Heart right ventricle (tissue), 16 donors: ENCODE measurements at regions not wholly inside any gene's neighbourhood (a gene's known extent, or its start where the extent isn't known, plus 50 kb on each side); places are given as distances from the start of the nearest gene placed in this dataset.

ENCODE experiments used
- ATAC-seq, 8 donors: fragments of 200-7000 bp; cut with Tn5 transposase; one replicate each; pipeline ENCODE4 v1.9.1; 2020; ENCODE audit warnings: mild to moderate bottlenecking in 8 of 8, moderate library complexity in 8 of 8, moderate number of reproducible peaks in 1 of 8
- DNase-seq, 2 donors: peaks; one replicate each; pipeline ENCODE4 v3.0.0-alpha.2; 2020
- H3K27ac ChIP-seq, 10 donors: fragments of 200-600 bp; sonication (generic) in 2 of 10; one replicate each; pipeline versions ENCODE4 v1.5.0 to v1.8.0; 2020 to 2022; ENCODE audit warnings: mild to moderate bottlenecking in 3 of 10
- H3K27me3 ChIP-seq, 7 donors: fragments of 200-600 bp; one replicate each; pipeline ENCODE4 v1.8.0; 2021 to 2022; ENCODE audit warnings: mild to moderate bottlenecking in 2 of 7
- H3K36me3 ChIP-seq, 9 donors: fragments of 200-600 bp; sonication (generic) in 1 of 9; one replicate each; pipeline versions ENCODE4 v1.5.0 to v1.8.0; 2020 to 2022; ENCODE audit warnings: mild to moderate bottlenecking in 2 of 9
- H3K4me1 ChIP-seq, 9 donors: fragments of 200-600 bp; sonication (generic) in 1 of 9; one replicate each; pipeline versions ENCODE4 v1.5.0 to v1.8.0; 2020 to 2022; ENCODE audit warnings: mild to moderate bottlenecking in 4 of 9
- H3K4me3 ChIP-seq, 10 donors: fragments of 200-600 bp; sonication (generic) in 2 of 10; one replicate each; pipeline versions ENCODE4 v1.5.0 to v1.8.0; 2020 to 2022; ENCODE audit warnings: mild to moderate bottlenecking in 7 of 10, moderate library complexity in 2 of 10
- H3K9me3 ChIP-seq, 11 donors: fragments of 200-600 bp in 10 of 11; sonication (generic) in 2 of 11; one replicate each; pipeline versions ENCODE4 v1.5.0 to v1.8.0; 2013 to 2022; ENCODE audit warnings: mild to moderate bottlenecking in 2 of 11, control low read depth in 1 of 11, moderate library complexity in 1 of 11
- WGBS, 2 donors: extraction: QIAGEN DNeasy Blood & Tissue Kit; methylation state at CpG; one replicate each; pipeline ENCODE4 v1.1.7; 2013; ENCODE audit warnings: inconsistent platforms in 1 of 2; 5-methylcytosine and 5-hydroxymethylcytosine counted together
- intact Hi-C, 10 donors: fragments of 100-400 bp; cut with DNase I; formaldehyde crosslinking; loops; one replicate each; pipeline versions ENCODE4 v1.11.1 to v1.14.2; 2022
- TF ChIP-seq, protein P1 (sequence below), 9 donors: fragments of 200-600 bp; sonication (generic) in 2 of 9; IDR thresholded peaks; one replicate each; pipeline versions ENCODE4 v1.5.0 to v1.8.0; 2021 to 2022; ENCODE audit warnings: antibody characterized with exemption in 9 of 9, mild to moderate bottlenecking in 5 of 9, moderate library complexity in 1 of 9
- donor health status: Arrhythmogenic right ventricular cardiomyopathy.
- donor health status: ischemic (EF 13 %, LVEDD 7.1; RV severe dilation, severe dysfunction).
- donor health status: healthy with polysubstance abuse.
- donor health status: DM: no; HTN: yes; CAD: no.
- donor health status: DM: no; HTN: no; CAD: no.
- donor health status: ischemic (EF 25% LVEDD 6.9; RV normal size, moderate dysfunction).
- donor health status: ischemic (EF 25% LVEDD 5.7; RV mildly dilated, moderate dysfunction).
- donor health status: healthy.
- donor health status: DM: yes; HTN: yes; CAD: no.
- donor health status: Ischemic cardiomyopathy.
- donor health status: ischemic (EF 35%, LVEDD 5.7; RV mildly dilated, moderate dysfunction).
- donor health status: nonischemic (EF 11% LVEDD 7.7; RV severe dilation, severe dysfunction).
- donor health status: DM: yes; HTN: yes; CAD: no.
- donor health status: PGD.
- donor health status: ischemic (EF 29% LVEDD 5.4; RV normal size, mild dysfunction).
- donor health status: nonischemic (EF 23%, LVEDD 6.1; RV moderate dilation, normal function).

DNA sequence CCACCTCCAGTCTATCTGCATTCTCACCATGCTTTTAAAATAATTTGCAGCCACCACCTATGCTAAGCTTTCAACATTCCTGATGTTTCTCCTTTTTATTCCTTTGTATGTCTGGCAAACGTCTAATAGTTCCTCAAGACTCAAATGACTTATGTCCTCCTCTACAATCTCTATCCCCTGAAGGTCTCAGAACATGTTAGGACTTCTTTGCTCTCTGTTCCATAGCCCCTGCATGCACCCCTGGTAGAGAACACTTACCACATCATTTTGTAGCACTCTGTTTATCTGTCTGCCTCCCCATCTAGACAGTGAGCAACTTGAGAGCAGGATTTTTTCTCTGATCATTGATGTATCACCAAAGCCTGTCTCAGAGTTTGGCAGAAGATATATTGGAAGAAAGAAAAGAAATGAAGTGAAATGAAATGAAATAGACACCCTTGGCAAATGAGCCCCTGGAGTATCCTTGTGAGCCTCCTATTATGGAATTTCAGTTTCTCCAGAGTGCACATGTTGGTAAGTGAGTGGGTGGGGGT lies 1231.2 kb upstream of the FLRT2 start:
- no peak for DNase-seq
- TF ChIP-seq, protein P1, sequence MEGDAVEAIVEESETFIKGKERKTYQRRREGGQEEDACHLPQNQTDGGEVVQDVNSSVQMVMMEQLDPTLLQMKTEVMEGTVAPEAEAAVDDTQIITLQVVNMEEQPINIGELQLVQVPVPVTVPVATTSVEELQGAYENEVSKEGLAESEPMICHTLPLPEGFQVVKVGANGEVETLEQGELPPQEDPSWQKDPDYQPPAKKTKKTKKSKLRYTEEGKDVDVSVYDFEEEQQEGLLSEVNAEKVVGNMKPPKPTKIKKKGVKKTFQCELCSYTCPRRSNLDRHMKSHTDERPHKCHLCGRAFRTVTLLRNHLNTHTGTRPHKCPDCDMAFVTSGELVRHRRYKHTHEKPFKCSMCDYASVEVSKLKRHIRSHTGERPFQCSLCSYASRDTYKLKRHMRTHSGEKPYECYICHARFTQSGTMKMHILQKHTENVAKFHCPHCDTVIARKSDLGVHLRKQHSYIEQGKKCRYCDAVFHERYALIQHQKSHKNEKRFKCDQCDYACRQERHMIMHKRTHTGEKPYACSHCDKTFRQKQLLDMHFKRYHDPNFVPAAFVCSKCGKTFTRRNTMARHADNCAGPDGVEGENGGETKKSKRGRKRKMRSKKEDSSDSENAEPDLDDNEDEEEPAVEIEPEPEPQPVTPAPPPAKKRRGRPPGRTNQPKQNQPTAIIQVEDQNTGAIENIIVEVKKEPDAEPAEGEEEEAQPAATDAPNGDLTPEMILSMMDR (IDR thresholded peaks at IDR 0.05), result no peak
- H3K4me3 ChIP-seq, result no peak overlapping the region

DNA sequence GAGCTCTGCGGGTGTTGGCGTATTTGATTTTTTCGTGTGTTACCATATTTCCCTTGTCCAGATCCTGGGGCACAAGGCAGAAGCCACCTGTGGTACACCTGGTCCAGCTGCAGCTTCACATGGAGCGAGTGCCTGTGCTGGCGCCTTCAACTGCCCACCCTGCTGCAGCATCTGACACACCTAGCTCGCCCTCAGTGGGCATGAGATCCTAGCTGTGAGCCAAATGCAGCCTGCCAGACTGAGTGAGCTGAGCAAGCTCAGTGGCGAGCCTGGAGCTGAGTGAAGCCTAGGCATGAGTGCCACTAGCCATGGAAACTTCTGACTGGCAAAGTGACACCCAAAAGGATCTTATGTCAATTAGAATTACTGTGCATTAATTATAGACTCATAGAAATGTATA lies 1226.8 kb upstream of the FLRT2 start:
- Histone ChIP-seq H3K27me3 (no peaks in the 10 kb centered on the region), H3K9me3 (peaks cover 0 to 53% (median 16%) of the 10 kb centered on the region in 11 donors), H3K36me3 (no peaks in the 10 kb centered on the region), H3K4me3 (no peak overlapping the region), H3K27ac (no peak overlapping the region), H3K4me1 (peaks cover 0 to 13% (median 0%) of the 10 kb centered on the region in 9 donors)
- ATAC-seq, result no peak
- TF ChIP-seq, protein P1 (IDR thresholded peaks at IDR 0.05), result no peak
- DNase-seq, result no peak
- 96% methylated on average over 7 of the region's 7 CpGs for WGBS, 2 donors
- intact Hi-C loops, result no loop called here

More for the DNA sequence above, 1231.2 kb upstream of the FLRT2 start:
- Histone ChIP-seq H3K4me1 (peaks cover 0 to 14% (median 0%) of the 10 kb centered on the region in 9 donors), H3K36me3 (no peaks in the 10 kb centered on the region), H3K9me3 (peaks cover 0 to 10% (median 0%) of the 10 kb centered on the region in 11 donors), H3K27me3 (no peaks in the 10 kb centered on the region), H3K27ac (no peak overlapping the region)
- no peak for ATAC-seq
- intact Hi-C loops, result no loop called here
- WGBS, 2 donors, result 46 to 62% methylated on average over 1 of the region's 1 CpG

DNA sequence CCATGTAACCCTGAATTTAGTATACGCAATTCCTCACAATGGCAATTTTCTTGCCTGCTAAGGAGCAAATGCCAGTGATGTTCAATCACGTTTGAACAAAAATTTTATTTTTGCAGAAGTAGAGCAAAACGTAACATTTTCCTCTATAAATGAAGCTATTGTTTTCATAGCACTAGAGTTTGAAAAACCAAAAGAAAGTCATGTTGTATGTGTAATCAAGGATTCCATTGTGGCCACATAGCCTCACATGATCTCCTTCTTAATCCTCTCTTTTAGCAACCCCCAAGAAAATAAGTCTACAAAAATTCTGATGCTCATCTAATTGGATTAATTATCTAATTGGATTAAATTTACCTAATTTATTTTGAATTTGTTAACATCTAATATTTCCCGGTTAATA lies 1217.4 kb upstream of the FLRT2 start:
- Histone ChIP-seq H3K27ac (no peak overlapping the region), H3K4me1 (no peaks in the 10 kb centered on the region), H3K36me3 (no peaks in the 10 kb centered on the region), H3K27me3 (no peaks in the 10 kb centered on the region), H3K9me3 (peaks cover 0 to 19% (median 0%) of the 10 kb centered on the region in 11 donors), H3K4me3 (no peak overlapping the region)
- TF ChIP-seq, protein P1 (IDR thresholded peaks at IDR 0.05), result no peak
- 85 to 96% methylated on average over 4 of the region's 4 CpGs for WGBS, 2 donors
- intact Hi-C loops, result no loop called here
- ATAC-seq, result no peak
- DNase-seq, result no peak

DNA sequence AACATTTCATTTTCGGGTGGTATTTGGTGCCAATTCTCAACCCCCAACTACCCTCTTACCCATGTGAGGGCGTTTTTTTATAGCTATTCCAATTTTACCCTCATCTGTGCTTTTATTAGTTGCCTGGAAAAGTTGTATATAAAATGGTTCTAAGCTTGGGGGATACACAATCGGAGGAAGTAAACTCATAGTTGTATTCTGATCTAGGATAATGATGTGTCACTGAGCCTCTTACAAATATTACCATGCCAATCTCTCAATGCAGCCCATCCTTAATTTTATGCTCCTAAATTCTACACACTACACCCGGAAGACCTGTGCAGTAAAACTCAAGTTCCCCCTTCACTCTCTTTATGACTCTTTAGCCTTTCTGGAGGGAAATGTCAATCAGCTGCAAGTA lies 1206.5 kb upstream of the FLRT2 start:
- no peak for DNase-seq
- Histone ChIP-seq H3K4me1 (peaks cover 0 to 16% (median 0%) of the 10 kb centered on the region in 9 donors), H3K27me3 (no peaks in the 10 kb centered on the region), H3K36me3 (no peaks in the 10 kb centered on the region), H3K9me3 (peaks cover 0 to 9% (median 0%) of the 10 kb centered on the region in 11 donors), H3K4me3 (no peak overlapping the region), H3K27ac (peak overlapping the region in 6 of 10 donors; percentile 8 to 66 (median 42))
- ATAC-seq, result peak in 3 of 8 donors; percentile 27 to 35 (median 30)
- 69% methylated on average over 4 of the region's 4 CpGs for WGBS, 2 donors
- intact Hi-C loops, result loop anchor here in 1 of 10 donors (5.0 kb wide), 1 partner anchor 71 kb away; no protein-coding TSS in a partner anchor
- TF ChIP-seq, protein P1 (IDR thresholded peaks at IDR 0.05), result no peak
